HEK293T (cell line): ENCODE measurements at regions not wholly inside any gene's neighbourhood (a gene's known extent, or its start where the extent isn't known, plus 50 kb on each side); places are given as distances from the start of the nearest gene placed in this dataset.

ENCODE experiments used
- CTCF ChIA-PET: fragments of 350-600 bp; formaldehyde crosslinking; extraction: SDS; loops from one replicate; lab custom pipeline; 2021; ENCODE audit warnings: antibody characterized with exemption, inconsistent platforms; lab: Yijun Ruan, JAX
- POLR2A ChIA-PET: fragments of 350-600 bp; formaldehyde crosslinking; extraction: SDS; loops from one replicate; lab custom pipeline; 2020; ENCODE audit warnings: antibody characterized with exemption, inconsistent platforms; lab: Yijun Ruan, JAX
- DNase-seq: peaks from one replicate; pipeline ENCODE4 v3.0.0; 2012; ENCODE audit warnings: mixed read lengths; ENCODE audit errors: extremely low spot score
- ARNT ChIP-seq: fragments of 450-650 bp; IDR thresholded peaks from 2 replicates; pipeline ENCODE4 v1.6.1; 2017; ENCODE audit warnings: mild to moderate bottlenecking
- BHLHE40 ChIP-seq: fragments of 450-650 bp; IDR thresholded peaks from 2 replicates; pipeline ENCODE4 v1.6.1; 2016; ENCODE audit warnings: mild to moderate bottlenecking, moderate library complexity, borderline replicate concordance
- CTBP1 ChIP-seq: fragments of 450-650 bp; IDR thresholded peaks from 2 replicates; pipeline ENCODE4 v1.6.1; 2016; ENCODE audit warnings: borderline replicate concordance
- ELF4 ChIP-seq: fragments of 450-650 bp; IDR thresholded peaks from 2 replicates; pipeline ENCODE4 v1.6.1; 2017; ENCODE audit warnings: antibody characterized with exemption
- FOXA1 ChIP-seq: fragments of 450-650 bp; IDR thresholded peaks from 2 replicates; pipeline ENCODE4 v1.6.1; 2016; ENCODE audit warnings: mild to moderate bottlenecking
- FOXK2 ChIP-seq: fragments of 450-650 bp; IDR thresholded peaks from 2 replicates; pipeline ENCODE4 v1.6.1; 2016; ENCODE audit warnings: mild to moderate bottlenecking
- FOXM1 ChIP-seq: fragments of 450-650 bp; IDR thresholded peaks from 2 replicates; pipeline ENCODE4 v1.6.1; 2017; ENCODE audit warnings: mild to moderate bottlenecking, borderline replicate concordance
- HDGF ChIP-seq: fragments of 450-650 bp; IDR thresholded peaks from 2 replicates; pipeline ENCODE4 v1.6.1; 2017; ENCODE audit warnings: antibody characterized with exemption, borderline replicate concordance
- L3MBTL2 ChIP-seq: fragments of 450-650 bp; conservative IDR thresholded peaks from 2 replicates; pipeline ENCODE4 v1.6.1; 2016; ENCODE audit warnings: mild to moderate bottlenecking
- LEF1 ChIP-seq: fragments of 450-650 bp; IDR thresholded peaks from 2 replicates; pipeline ENCODE4 v1.6.1; 2017; ENCODE audit warnings: mild to moderate bottlenecking, borderline replicate concordance
- NFRKB ChIP-seq: fragments of 450-650 bp; IDR thresholded peaks from 2 replicates; pipeline ENCODE4 v1.6.1; 2016; ENCODE audit warnings: mild to moderate bottlenecking, moderate library complexity
- PKNOX1 ChIP-seq: fragments of 450-650 bp; IDR thresholded peaks from 2 replicates; pipeline ENCODE4 v1.6.1; 2016
- SP1 ChIP-seq: fragments of 450-650 bp; IDR thresholded peaks from 2 replicates; pipeline ENCODE4 v1.6.1; 2017
- SUZ12 ChIP-seq: fragments of 450-650 bp; IDR thresholded peaks from 2 replicates; pipeline ENCODE4 v1.6.1; 2016; ENCODE audit warnings: mild to moderate bottlenecking
- TARDBP ChIP-seq: fragments of 450-650 bp; IDR thresholded peaks from 2 replicates; pipeline ENCODE4 v1.6.1; 2016
- ZNF384 ChIP-seq: fragments of 450-650 bp; IDR thresholded peaks from 2 replicates; pipeline ENCODE4 v1.6.1; 2016

GRCh38 chr17:43329183-43329582, 69.6 kb upstream of the ARL4D start:
- DNase-seq = no peak
- ChIA-PET POLR2A (interaction anchor here (1.0 kb wide), 1 partner anchor 39 kb away, joined by 3 read pairs; no protein-coding TSS in a partner anchor), CTCF (interaction anchor here (0.6 kb wide), 1 partner anchor 344 kb away, joined by 3 read pairs; no protein-coding TSS in a partner anchor)
- TF ChIP-seq LEF1 = no peak
- no peak for TF ChIP-seq FOXM1
- TF ChIP-seq ARNT = no peak

GRCh38 chr17:43328650-43329049, 70.1 kb upstream of the ARL4D start:
- CTCF ChIA-PET = no interaction called here
- TF ChIP-seq HDGF (no peak), ELF4 (no peak), FOXK2 (no peak), TARDBP (no peak), L3MBTL2 (no peak), CTBP1 (no peak), PKNOX1 (no peak), LEF1 (no peak), BHLHE40 (no peak), FOXM1 (no peak), ARNT (no peak), FOXA1 (no peak), NFRKB (no peak), SP1 (no peak), ZNF384 (no peak), SUZ12 (no peak)
- POLR2A ChIA-PET = interaction anchor here (1.0 to 1.4 kb wide), 2 partner anchors 13 to 39 kb away, joined by 4 read pairs; no protein-coding TSS in a partner anchor
- no peak for DNase-seq

DNA sequence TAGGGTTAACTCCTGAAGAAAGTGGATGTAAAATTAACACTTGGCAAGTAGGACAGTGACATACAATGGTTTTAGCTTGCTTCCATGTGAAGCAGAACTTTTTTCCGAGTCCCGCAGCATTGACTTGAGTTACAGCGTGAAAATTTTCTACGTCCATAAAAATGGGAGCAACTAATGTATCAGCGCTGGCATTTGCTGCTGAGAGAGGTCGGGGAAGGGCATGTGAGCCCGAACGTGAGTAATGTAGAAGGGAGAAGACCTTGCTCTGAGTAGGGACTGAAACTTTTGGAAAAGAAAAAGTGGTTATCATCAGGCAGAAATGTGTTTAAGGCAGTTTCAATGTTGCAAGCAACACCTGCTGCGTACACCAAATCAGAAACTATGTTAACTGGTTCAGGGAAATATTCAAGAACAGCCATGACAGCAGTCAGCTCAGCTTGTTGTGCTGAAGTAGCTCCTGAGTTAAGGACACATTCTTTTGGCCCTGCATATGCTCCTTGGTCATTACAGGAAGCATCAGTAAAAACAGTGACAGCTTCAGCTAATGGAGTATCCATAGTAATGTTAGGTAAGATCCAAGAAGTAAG, 70.9 kb upstream of the ARL4D start:
- ChIA-PET CTCF (no interaction called here), POLR2A (interaction anchor here (1.0 to 1.4 kb wide), 2 partner anchors 12 to 40 kb away, joined by 4 read pairs; no protein-coding TSS in a partner anchor)
- TF ChIP-seq LEF1 (no peak), ARNT (no peak), L3MBTL2 (no peak), ELF4 (no peak), NFRKB (no peak), FOXA1 (no peak), TARDBP (no peak), SP1 (no peak)
- DNase-seq = no peak

GRCh38 chr17:43327421-43327820, 71.4 kb upstream of the ARL4D start:
- CTCF ChIA-PET = no interaction called here
- TF ChIP-seq NFRKB (no peak), HDGF (no peak), FOXM1 (no peak), SUZ12 (no peak), L3MBTL2 (no peak), BHLHE40 (no peak), CTBP1 (no peak), ELF4 (no peak), FOXA1 (no peak), FOXK2 (no peak), ZNF384 (no peak)
- POLR2A ChIA-PET = interaction anchor here (1.4 kb wide), 1 partner anchor 12 kb away, joined by 4 read pairs; no protein-coding TSS in a partner anchor
- DNase-seq = no peak

DNA sequence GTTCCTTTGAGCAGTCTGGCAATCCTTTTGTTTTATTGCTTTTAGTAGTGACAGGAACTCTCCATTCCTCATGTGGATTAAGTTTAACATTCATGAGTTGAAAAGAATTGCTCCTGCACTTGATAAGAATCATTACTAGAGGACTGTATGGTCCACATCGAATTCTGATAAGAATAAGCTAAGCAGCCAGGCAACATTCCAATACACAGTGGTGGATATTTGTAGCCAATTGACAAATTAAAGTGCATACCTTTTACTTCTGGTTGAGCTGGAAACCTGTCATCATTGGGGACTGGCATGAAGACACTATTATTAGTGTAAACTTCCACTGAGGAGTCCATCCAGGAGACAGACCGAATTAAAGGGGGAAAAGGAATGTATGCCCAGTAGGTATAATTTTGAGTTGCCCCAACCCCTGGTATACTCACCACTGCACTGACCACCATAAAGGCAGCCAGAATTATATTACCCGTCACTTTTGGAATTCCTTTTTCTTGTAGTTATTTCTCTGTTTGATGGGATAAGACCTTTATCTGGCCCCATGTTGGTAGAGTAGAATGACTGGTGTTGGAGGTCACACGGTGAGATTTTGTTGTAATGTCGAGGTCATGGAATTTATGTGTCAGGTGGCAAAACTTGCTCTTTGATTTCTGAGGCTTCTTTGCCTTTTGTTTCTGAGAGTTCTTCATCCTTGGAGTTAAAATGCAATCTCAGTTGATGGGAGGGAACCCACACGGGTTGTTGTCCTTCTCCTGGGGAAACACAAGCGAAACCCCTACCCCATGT, 72.1 kb upstream of the ARL4D start:
- TF ChIP-seq ZNF384 (no peak), SUZ12 (no peak), BHLHE40 (no peak), FOXK2 (no peak), FOXM1 (no peak), ELF4 (no peak), LEF1 (no peak), TARDBP (no peak), CTBP1 (no peak), SP1 (no peak), PKNOX1 (no peak)
- ChIA-PET CTCF (no interaction called here), POLR2A (interaction anchor here (1.0 kb wide), 1 partner anchor 42 kb away, joined by 3 read pairs; no protein-coding TSS in a partner anchor)
- DNase-seq = no peak

GRCh38 chr17:43324205-43324893, 74.4 kb upstream of the ARL4D start:
- ChIA-PET CTCF (interaction anchor here (0.6 kb wide), 1 partner anchor 72 kb away, joined by 4 read pairs; no protein-coding TSS in a partner anchor), POLR2A (interaction anchor here (1.4 kb wide), 1 partner anchor 44 kb away, joined by 3 read pairs; no protein-coding TSS in a partner anchor)
- TF ChIP-seq SP1 (no peak), SUZ12 (no peak), FOXA1 (no peak), TARDBP (no peak), ZNF384 (no peak), CTBP1 (no peak), NFRKB (no peak), HDGF (no peak), FOXK2 (no peak), ARNT (no peak), ELF4 (no peak), FOXM1 (no peak), BHLHE40 (no peak), L3MBTL2 (no peak), PKNOX1 (no peak), LEF1 (no peak)
- DNase-seq = no peak
